Right lobe of liver (tissue), 4 donors: ENCODE measurements at regions not wholly inside any gene's neighbourhood (a gene's known extent, or its start where the extent isn't known, plus 50 kb on each side); places are given as distances from the start of the nearest gene placed in this dataset.
"Not testable (repeated sequence)": the region's sequence is repeated elsewhere in the genome, so short reads cannot be mapped to it uniquely, and the experiment has no call there.

Experiments
- POLR2A ChIP-seq: fragments of 450-650 bp; IDR thresholded peaks from one replicate; pipeline ENCODE4 v1.6.1; 2017; ENCODE audit warnings: antibody characterized with exemption, mild to moderate bottlenecking
- TF ChIP-seq, protein P1 (sequence below), 4 donors: fragments of 200-600 bp in 3 of 4; fragments of 450-650 bp in 1 of 4; IDR thresholded peaks; one replicate each; pipeline versions ENCODE4 v1.5.1 to v1.8.0; 2016 to 2022; ENCODE audit warnings: antibody characterized with exemption in 4 of 4, mild to moderate bottlenecking in 2 of 4
- donor health status: DM: no; HTN: no; CAD: no.
- donor health status: DM: no; HTN: no; CAD: no.
- donor health status: DM: no; HTN: yes; CAD: no.

DNA sequence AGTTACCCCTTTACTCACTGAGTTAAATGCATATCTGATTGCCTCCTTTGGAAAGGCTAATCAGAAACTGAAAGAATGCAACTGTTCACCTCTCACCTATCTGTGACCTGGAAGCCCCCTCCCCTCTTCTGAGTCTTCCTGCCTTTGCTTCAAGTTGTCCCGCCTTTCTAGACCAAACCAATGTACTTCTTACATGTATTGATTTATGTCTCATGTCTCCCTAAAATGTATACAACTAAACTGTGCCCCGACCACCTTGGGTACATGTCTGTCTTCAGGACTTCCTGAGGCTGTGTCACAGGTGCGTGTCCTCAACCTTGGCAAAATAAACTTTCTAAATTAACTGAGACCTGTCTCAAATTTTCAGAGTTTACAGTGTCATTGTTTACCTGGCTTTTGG is 1167.2 kb downstream of the TAF11L14 start:
- TF ChIP-seq, protein P1, sequence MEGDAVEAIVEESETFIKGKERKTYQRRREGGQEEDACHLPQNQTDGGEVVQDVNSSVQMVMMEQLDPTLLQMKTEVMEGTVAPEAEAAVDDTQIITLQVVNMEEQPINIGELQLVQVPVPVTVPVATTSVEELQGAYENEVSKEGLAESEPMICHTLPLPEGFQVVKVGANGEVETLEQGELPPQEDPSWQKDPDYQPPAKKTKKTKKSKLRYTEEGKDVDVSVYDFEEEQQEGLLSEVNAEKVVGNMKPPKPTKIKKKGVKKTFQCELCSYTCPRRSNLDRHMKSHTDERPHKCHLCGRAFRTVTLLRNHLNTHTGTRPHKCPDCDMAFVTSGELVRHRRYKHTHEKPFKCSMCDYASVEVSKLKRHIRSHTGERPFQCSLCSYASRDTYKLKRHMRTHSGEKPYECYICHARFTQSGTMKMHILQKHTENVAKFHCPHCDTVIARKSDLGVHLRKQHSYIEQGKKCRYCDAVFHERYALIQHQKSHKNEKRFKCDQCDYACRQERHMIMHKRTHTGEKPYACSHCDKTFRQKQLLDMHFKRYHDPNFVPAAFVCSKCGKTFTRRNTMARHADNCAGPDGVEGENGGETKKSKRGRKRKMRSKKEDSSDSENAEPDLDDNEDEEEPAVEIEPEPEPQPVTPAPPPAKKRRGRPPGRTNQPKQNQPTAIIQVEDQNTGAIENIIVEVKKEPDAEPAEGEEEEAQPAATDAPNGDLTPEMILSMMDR (IDR thresholded peaks at IDR 0.05): not testable (repeated sequence)
- TF ChIP-seq POLR2A: not testable (repeated sequence)
